ENCODE measurements at regions not wholly inside any gene's neighbourhood (a gene's known extent, or its start where the extent isn't known, plus 50 kb on each side); places are given as distances from the start of the nearest gene placed in this dataset.

DNA sequence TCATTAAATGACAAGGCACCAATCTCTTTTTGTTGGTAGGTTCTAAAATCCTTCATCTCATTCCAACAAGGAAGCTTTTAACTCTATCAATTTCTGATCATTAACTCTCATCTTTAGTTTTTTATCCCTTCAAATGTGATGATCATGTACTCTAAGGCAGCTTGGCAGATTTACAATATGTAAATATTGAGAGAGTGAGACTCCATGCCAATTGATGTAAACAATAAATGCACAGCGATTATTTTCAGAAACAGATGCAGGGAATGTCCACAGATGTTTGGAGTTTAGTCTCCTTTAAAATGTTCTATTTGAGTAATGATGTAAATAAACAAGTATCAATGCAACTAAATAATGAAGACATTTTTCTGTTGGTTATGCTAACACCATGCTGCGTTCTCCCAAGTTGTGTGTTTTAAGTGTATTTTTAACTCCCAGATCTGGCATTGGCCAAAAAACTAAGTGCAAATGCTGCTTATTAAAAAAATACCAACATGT lies 213.8 kb downstream of the AHR start:
- TF ChIP-seq, protein P1, sequence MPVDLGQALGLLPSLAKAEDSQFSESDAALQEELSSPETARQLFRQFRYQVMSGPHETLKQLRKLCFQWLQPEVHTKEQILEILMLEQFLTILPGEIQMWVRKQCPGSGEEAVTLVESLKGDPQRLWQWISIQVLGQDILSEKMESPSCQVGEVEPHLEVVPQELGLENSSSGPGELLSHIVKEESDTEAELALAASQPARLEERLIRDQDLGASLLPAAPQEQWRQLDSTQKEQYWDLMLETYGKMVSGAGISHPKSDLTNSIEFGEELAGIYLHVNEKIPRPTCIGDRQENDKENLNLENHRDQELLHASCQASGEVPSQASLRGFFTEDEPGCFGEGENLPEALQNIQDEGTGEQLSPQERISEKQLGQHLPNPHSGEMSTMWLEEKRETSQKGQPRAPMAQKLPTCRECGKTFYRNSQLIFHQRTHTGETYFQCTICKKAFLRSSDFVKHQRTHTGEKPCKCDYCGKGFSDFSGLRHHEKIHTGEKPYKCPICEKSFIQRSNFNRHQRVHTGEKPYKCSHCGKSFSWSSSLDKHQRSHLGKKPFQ (CRISPR knock-in tag; IDR thresholded peaks at IDR 0.05; ENCODE audit: insufficient replicate concordance) = no peak
- no peak for TF ChIP-seq ETV5 (CRISPR knock-in tag; IDR thresholded peaks at IDR 0.05; ENCODE audit: borderline replicate concordance)
- no peak for TF ChIP-seq ATF6 (CRISPR knock-in tag; conservative IDR thresholded peaks at IDR 0.05)
- TF ChIP-seq, protein P2, sequence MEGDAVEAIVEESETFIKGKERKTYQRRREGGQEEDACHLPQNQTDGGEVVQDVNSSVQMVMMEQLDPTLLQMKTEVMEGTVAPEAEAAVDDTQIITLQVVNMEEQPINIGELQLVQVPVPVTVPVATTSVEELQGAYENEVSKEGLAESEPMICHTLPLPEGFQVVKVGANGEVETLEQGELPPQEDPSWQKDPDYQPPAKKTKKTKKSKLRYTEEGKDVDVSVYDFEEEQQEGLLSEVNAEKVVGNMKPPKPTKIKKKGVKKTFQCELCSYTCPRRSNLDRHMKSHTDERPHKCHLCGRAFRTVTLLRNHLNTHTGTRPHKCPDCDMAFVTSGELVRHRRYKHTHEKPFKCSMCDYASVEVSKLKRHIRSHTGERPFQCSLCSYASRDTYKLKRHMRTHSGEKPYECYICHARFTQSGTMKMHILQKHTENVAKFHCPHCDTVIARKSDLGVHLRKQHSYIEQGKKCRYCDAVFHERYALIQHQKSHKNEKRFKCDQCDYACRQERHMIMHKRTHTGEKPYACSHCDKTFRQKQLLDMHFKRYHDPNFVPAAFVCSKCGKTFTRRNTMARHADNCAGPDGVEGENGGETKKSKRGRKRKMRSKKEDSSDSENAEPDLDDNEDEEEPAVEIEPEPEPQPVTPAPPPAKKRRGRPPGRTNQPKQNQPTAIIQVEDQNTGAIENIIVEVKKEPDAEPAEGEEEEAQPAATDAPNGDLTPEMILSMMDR (CRISPR knock-in tag; IDR thresholded peaks at IDR 0.05) = no peak
- TF ChIP-seq SUZ12 (IDR thresholded peaks at IDR 0.05; ENCODE audit: low read depth, low read length) = no peak
- TF ChIP-seq ZNF850 (CRISPR knock-in tag; conservative IDR thresholded peaks at IDR 0.05) = no peak
- no peak for TF ChIP-seq ZNF451 (CRISPR knock-in tag; IDR thresholded peaks at IDR 0.05)
- TF ChIP-seq ZSCAN22 (CRISPR knock-in tag; IDR thresholded peaks at IDR 0.05) = no peak
- TF ChIP-seq CREB1 (IDR thresholded peaks at IDR 0.05) = no peak
- TF ChIP-seq CREB1 (CRISPR knock-in tag; IDR thresholded peaks at IDR 0.05) = no peak
- TF ChIP-seq ZNF629 (CRISPR knock-in tag; conservative IDR thresholded peaks at IDR 0.05) = no peak
- no peak for TF ChIP-seq TOE1 (CRISPR knock-in tag; IDR thresholded peaks at IDR 0.05)
- no peak for TF ChIP-seq STAT5B (CRISPR knock-in tag; IDR thresholded peaks at IDR 0.05)

Measured in HepG2 (cell line).